ENCODE measurements at regions not wholly inside any gene's neighbourhood (a gene's known extent, or its start where the extent isn't known, plus 50 kb on each side); places are given as distances from the start of the nearest gene placed in this dataset.
A peak's percentile ranks its signal among the peaks of the same experiment; 100 is the strongest.

- no peak overlapping the region for H3K4me3 ChIP-seq (ENCODE audit: low read depth, low read length)
Observed at GRCh38 chr14:97027256-97027999, 230.2 kb downstream of the VRK1 start.

- H3K4me3 ChIP-seq (ENCODE audit: low read depth, low read length) = no peak overlapping the region
Observed at GRCh38 chr14:97028382-97028781, 231.2 kb downstream of the VRK1 start.

- H3K4me3 ChIP-seq (ENCODE audit: low read depth, low read length) = no peak overlapping the region
Observed at GRCh38 chr14:97029800-97030199, 232.6 kb downstream of the VRK1 start.

DNA sequence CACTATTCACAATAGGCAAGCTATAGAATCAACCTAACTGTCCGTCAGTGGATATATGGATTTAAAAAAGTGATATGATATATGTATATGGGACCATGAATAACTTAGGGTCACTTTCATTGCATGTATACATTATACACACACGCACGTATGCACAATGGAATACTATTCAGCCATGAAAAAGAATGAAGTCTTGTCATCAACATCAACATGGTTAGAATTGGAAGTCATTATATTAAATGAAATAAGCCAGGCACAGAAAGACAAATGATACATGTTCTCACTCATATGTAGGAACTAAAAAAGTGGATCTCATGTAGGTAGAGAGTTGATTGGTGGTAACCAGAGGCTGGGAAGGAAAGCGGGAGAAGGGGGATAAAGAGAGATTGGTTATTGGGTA is 234.3 kb downstream of the VRK1 start:
- no peak overlapping the region for H3K4me3 ChIP-seq (ENCODE audit: low read depth, low read length)

DNA sequence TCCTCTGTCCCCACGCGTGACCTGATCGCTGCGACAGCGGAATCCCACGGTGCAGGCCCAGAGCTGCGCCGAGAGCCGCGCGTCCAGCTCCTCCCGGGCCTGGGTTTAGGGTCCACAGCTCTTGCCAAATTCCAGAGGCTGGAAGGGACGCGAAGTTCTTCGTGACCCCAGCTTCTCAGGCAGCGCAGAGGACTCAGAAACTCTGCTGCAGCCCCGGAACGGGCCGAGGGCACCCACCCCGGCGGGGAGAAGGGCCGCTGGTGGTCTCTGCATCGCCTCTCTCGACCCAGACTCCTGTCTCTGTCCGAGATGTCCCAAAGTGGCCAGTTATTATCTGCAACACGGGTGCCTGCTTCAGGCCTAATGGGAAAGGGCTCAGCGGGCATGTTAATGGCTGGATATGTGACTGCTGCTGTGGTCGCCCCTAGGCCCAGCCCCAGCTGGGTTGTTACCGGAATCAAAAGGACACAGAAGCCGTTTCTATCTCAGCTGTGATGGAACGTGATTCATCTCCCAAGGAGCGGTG is 236.4 kb downstream of the VRK1 start:
- peak overlapping the region; percentile 43 for H3K4me3 ChIP-seq (ENCODE audit: low read depth, low read length)

GRCh38 chr14:97036086-97036852 is 239.1 kb downstream of the VRK1 start:
- H3K4me3 ChIP-seq (ENCODE audit: low read depth, low read length) = no peak overlapping the region

- no peak overlapping the region for H3K4me3 ChIP-seq (ENCODE audit: low read depth, low read length)
Observed at GRCh38 chr14:97039717-97040363, 242.7 kb downstream of the VRK1 start.

DNA sequence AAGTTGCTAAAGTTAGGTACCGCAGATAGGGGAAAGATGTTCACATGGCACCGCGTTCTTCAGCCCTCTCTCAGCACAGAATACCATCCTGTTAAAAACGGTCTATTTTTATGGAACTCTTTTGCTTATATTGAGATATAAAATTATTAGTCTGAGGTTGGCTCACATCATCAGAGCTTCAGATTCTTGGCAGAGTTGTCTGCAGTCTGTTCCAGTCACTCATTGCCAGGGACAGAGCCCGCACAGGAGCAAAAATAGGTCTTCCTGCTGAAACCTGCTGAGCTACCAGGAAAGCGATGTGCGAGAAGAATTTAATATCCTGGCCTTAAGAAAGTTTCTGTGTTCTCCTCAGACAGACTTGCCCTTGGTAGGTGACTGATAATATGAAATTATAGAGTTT is 249.8 kb downstream of the VRK1 start:
- no peak overlapping the region for H3K4me3 ChIP-seq (ENCODE audit: low read depth, low read length)

GRCh38 chr14:97052001-97052400 is 254.8 kb downstream of the VRK1 start:
- H3K4me3 ChIP-seq (ENCODE audit: low read depth, low read length) = no peak overlapping the region

DNA sequence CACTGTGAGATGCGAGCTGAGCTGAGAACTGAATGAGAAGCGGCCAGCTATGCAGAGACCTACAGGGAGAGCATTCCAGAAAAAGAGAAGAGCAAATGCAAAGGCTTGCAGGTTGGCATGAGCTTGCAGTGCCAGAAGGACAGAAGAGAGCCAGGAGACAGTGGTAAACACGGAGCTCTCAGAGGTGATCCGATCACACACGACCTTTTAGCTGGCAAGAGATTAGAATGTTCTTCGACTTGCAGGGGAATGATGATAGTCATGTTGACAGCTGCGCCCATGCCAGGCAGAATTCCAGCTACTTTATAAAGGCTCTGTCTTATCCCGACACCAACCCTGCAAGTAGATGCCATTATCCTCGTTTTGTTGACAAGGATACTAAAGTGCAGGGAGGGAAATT is 256.8 kb downstream of the VRK1 start:
- H3K4me3 ChIP-seq (ENCODE audit: low read depth, low read length) = no peak overlapping the region

DNA sequence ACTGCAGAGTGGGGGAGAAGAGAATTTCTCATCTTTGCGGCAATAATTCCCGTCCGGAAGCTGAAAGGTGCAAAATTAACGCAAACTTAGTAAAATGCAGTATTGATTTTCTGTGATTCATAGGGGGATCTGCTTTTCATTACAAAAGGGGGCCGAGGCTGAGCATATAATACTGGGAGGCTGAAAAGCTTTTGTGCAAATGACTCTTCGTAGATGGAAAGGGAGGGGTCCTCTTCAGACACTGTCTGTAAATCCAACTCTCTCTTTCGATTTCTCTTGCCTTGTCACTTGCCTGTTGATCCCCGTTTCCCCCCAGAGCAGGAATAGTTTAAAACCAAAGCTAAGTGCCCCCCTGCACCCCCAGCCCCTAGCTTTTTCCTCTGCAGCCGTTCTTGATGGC is 258.2 kb downstream of the VRK1 start:
- H3K4me3 ChIP-seq (ENCODE audit: low read depth, low read length) = no peak overlapping the region

GRCh38 chr14:97056086-97056485 is 258.9 kb downstream of the VRK1 start:
- H3K4me3 ChIP-seq (ENCODE audit: low read depth, low read length) = no peak overlapping the region

GRCh38 chr14:97057238-97058073 is 260.3 kb downstream of the VRK1 start:
- H3K4me3 ChIP-seq (ENCODE audit: low read depth, low read length) = no peak overlapping the region

DNA sequence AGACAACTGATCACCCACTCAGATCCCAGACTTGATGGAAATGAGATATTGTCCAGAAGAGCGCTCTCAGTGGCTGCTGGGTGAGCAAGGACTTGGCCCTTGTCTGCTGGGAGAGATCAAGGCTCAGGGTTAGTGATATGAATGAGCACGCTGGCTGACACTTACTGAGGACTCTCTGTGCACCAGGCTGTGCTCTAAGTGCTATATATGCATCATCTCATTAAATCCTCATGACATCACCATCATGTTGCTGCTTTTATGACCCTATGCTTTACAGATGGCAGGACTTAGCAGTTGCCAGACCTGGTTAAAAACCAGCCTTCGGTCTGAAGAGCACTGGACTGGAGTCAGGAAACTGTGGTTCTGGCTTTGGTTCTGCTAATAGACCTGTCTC is 260.9 kb downstream of the VRK1 start:
- no peak overlapping the region for H3K4me3 ChIP-seq (ENCODE audit: low read depth, low read length)

GRCh38 chr14:97058589-97058988 is 261.4 kb downstream of the VRK1 start:
- H3K4me3 ChIP-seq (ENCODE audit: low read depth, low read length) = no peak overlapping the region

- no peak overlapping the region for H3K4me3 ChIP-seq (ENCODE audit: low read depth, low read length)
Observed at GRCh38 chr14:97061198-97061597, 264.0 kb downstream of the VRK1 start.

DNA sequence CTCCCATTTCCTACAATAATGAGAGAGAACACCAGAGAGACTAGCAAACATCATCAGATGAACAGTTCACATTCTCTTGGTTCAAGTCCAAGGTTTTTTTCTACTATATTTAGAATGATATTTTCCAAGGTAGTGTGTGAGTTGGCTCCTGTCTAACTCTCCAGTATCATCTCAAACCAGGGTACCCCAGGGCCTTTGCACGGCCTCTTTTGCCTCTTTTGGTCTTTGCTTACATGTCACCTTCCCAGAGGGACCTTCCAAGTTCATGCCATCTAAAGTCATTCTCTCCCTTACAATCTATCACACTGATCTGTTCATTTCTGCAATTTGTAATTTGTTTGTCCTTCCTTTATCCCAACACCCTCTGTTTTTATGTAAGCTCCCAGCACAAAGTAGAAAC is 264.5 kb downstream of the VRK1 start:
- H3K4me3 ChIP-seq (ENCODE audit: low read depth, low read length) = no peak overlapping the region

GRCh38 chr14:97065305-97066067 is 268.3 kb downstream of the VRK1 start:
- H3K4me3 ChIP-seq (ENCODE audit: low read depth, low read length) = no peak overlapping the region

GRCh38 chr14:97066068-97066899 is 269.1 kb downstream of the VRK1 start:
- no peak overlapping the region for H3K4me3 ChIP-seq (ENCODE audit: low read depth, low read length)

Measured in iPS-11a (cell line).